Testis (tissue), 2 donors: ENCODE measurements at regions not wholly inside any gene's neighbourhood (a gene's known extent, or its start where the extent isn't known, plus 50 kb on each side); places are given as distances from the start of the nearest gene placed in this dataset.

Experiments
- POLR2A ChIP-seq: fragments of 450-650 bp; IDR thresholded peaks from one replicate; pipeline ENCODE4 v1.6.1; 2017; ENCODE audit warnings: antibody characterized with exemption, mild to moderate bottlenecking, moderate library complexity
- TF ChIP-seq, protein P1 (sequence below), 3 experiments: fragments of 450-650 bp in 2 of 3; fragments of 200-600 bp in 1 of 3; sonication (generic) in 1 of 3; IDR thresholded peaks; one replicate each; pipeline ENCODE4 v1.5.1; 2016 to 2019; ENCODE audit warnings: antibody characterized with exemption in 3 of 3, mild to moderate bottlenecking in 2 of 3, moderate library complexity in 1 of 3

DNA sequence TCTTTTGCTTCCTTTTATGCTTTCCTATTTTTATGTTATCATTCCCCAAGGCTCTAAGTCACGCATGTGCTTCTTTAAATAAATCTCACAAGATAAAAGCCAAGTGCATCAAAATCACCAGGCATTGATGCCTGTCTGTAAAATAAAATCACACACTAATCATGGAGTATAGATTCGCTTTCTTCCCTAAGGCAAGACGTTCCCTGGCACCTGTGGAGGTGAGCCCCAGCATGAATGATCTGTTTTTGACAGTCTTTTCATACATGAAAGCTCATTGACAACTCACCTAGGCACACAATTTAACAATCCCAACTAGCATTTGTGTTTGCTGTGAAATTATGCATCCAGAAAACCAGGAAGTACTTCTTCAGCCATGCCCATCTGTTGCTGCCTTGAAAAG lies 146.9 kb upstream of the DMAC1 start:
- TF ChIP-seq POLR2A, result no peak
- TF ChIP-seq, protein P1, sequence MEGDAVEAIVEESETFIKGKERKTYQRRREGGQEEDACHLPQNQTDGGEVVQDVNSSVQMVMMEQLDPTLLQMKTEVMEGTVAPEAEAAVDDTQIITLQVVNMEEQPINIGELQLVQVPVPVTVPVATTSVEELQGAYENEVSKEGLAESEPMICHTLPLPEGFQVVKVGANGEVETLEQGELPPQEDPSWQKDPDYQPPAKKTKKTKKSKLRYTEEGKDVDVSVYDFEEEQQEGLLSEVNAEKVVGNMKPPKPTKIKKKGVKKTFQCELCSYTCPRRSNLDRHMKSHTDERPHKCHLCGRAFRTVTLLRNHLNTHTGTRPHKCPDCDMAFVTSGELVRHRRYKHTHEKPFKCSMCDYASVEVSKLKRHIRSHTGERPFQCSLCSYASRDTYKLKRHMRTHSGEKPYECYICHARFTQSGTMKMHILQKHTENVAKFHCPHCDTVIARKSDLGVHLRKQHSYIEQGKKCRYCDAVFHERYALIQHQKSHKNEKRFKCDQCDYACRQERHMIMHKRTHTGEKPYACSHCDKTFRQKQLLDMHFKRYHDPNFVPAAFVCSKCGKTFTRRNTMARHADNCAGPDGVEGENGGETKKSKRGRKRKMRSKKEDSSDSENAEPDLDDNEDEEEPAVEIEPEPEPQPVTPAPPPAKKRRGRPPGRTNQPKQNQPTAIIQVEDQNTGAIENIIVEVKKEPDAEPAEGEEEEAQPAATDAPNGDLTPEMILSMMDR (IDR thresholded peaks at IDR 0.05), result no peak
